Colonic mucosa (tissue), 4 donors: ENCODE measurements at regions not wholly inside any gene's neighbourhood (a gene's known extent, or its start where the extent isn't known, plus 50 kb on each side); places are given as distances from the start of the nearest gene placed in this dataset.

Experiments
- DNase-seq: peaks from one replicate; pipeline ENCODE4 v3.0.0-alpha.2; 2020
- H3K27ac ChIP-seq: fragments of 200-600 bp; one replicate; pipeline ENCODE4 v1.8.0; 2021
- H3K27me3 ChIP-seq: fragments of 200-600 bp; one replicate; pipeline ENCODE4 v1.8.0; 2021
- H3K36me3 ChIP-seq: fragments of 200-600 bp; one replicate; pipeline ENCODE4 v1.8.0; 2021
- H3K4me1 ChIP-seq: fragments of 200-600 bp; one replicate; pipeline ENCODE4 v1.8.0; 2021; ENCODE audit warnings: mild to moderate bottlenecking
- H3K4me3 ChIP-seq: fragments of 200-600 bp; one replicate; pipeline ENCODE4 v1.8.0; 2021
- H3K9ac ChIP-seq, 2 donors: one replicate each; pipeline ENCODE4 v1.7.0; 2013; ENCODE audit warnings: control low read depth in 2 of 2, low read depth in 2 of 2, low read length in 2 of 2
- H3K9me3 ChIP-seq: fragments of 200-600 bp; one replicate; pipeline ENCODE4 v1.8.0; 2021
- intact Hi-C: fragments of 100-400 bp; cut with DNase I; formaldehyde crosslinking; loops from one replicate; pipeline ENCODE4 v1.14.1; 2022
- TF ChIP-seq, protein P1 (sequence below): fragments of 200-600 bp; IDR thresholded peaks from one replicate; pipeline ENCODE4 v1.8.0; 2022; ENCODE audit warnings: antibody characterized with exemption, mild to moderate bottlenecking
- donor health status: healthy.
- donor health status: DM: no; HTN: no; CAD: no.
- donor health status: DM: no; HTN: no; CAD: no.

GRCh38 chr19:29311191-29311790 is 98.3 kb upstream of the UQCRFS1 start:
- no peaks in the 10 kb centered on the region for H3K27me3 ChIP-seq
- TF ChIP-seq, protein P1, sequence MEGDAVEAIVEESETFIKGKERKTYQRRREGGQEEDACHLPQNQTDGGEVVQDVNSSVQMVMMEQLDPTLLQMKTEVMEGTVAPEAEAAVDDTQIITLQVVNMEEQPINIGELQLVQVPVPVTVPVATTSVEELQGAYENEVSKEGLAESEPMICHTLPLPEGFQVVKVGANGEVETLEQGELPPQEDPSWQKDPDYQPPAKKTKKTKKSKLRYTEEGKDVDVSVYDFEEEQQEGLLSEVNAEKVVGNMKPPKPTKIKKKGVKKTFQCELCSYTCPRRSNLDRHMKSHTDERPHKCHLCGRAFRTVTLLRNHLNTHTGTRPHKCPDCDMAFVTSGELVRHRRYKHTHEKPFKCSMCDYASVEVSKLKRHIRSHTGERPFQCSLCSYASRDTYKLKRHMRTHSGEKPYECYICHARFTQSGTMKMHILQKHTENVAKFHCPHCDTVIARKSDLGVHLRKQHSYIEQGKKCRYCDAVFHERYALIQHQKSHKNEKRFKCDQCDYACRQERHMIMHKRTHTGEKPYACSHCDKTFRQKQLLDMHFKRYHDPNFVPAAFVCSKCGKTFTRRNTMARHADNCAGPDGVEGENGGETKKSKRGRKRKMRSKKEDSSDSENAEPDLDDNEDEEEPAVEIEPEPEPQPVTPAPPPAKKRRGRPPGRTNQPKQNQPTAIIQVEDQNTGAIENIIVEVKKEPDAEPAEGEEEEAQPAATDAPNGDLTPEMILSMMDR = no peak
- no peaks in the 10 kb centered on the region for H3K36me3 ChIP-seq
- no peaks in the 10 kb centered on the region for H3K4me1 ChIP-seq
- H3K9ac ChIP-seq = no peak overlapping the region
- H3K9me3 ChIP-seq = no peaks in the 10 kb centered on the region
- no peak for DNase-seq
- intact Hi-C loops = no loop called here
- H3K4me3 ChIP-seq = no peak overlapping the region
- H3K27ac ChIP-seq = no peak overlapping the region

DNA sequence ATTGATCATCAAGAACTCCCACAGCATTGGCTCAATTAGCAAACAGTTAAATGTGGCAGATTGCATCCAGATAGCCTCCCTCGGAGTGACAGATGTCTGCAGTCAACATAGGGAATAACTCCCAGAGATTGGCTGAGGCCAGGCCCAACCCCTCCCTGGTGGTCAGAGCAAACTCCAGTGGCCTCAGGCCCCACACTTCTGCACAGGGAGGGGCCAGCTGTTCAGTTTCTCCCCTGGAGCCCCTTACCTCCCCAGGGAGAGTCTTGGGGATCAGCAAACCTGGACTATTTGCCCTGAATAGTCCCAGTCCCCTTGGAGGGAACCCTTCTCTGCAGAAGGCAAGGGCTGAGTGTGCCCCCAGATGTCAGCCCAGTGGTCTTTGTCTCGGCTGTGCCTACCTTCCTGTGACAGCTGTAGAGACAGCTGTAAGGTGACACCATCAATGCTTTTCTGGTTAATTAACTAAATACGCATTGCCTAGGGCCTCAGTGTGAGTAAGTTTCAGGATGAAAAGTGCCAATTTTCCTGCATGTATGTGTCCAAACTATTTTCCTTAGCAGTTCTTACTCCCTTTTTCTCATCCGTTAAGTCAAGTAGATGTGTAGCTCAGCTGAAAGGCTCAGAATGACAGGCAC is 102.7 kb upstream of the UQCRFS1 start:
- Histone ChIP-seq H3K27me3 (no peaks in the 10 kb centered on the region), H3K36me3 (no peaks in the 10 kb centered on the region), H3K4me3 (no peak overlapping the region), H3K9me3 (no peaks in the 10 kb centered on the region), H3K9ac (no peak overlapping the region), H3K4me1 (no peaks in the 10 kb centered on the region), H3K27ac (no peak overlapping the region)
- TF ChIP-seq, protein P1 = no peak
- no peak for DNase-seq
- intact Hi-C loops = no loop called here

GRCh38 chr19:29318581-29318980 is 105.6 kb upstream of the UQCRFS1 start:
- H3K27ac ChIP-seq = no peak overlapping the region
- TF ChIP-seq, protein P1 = no peak
- H3K4me3 ChIP-seq = no peak overlapping the region
- no peaks in the 10 kb centered on the region for H3K9me3 ChIP-seq
- intact Hi-C loops = no loop called here
- H3K4me1 ChIP-seq = no peaks in the 10 kb centered on the region
- H3K36me3 ChIP-seq = no peaks in the 10 kb centered on the region
- no peak for DNase-seq
- no peaks in the 10 kb centered on the region for H3K27me3 ChIP-seq
- H3K9ac ChIP-seq = no peak overlapping the region

DNA sequence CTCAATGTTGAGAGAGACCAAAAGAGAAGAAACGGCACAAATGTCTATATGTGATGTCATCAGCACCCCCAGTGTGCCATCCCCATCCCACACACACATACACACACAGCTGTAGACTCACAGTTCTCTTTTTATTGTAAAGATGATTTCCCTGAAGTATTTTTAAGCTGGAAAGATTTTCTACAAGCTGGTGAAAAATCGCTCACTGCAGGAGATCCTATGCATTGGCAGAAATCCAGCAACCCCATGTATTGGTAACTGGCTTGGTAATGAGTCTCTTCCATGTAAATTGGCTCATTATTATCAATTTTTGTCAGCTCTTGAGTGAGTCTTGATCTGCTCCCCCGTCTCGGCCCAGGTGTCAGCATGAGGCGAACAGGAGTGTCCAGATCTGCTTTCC is 107.1 kb upstream of the UQCRFS1 start:
- Histone ChIP-seq H3K27ac (no peak overlapping the region), H3K9me3 (no peaks in the 10 kb centered on the region), H3K36me3 (no peaks in the 10 kb centered on the region), H3K4me1 (no peaks in the 10 kb centered on the region), H3K27me3 (no peaks in the 10 kb centered on the region), H3K9ac (no peak overlapping the region), H3K4me3 (no peak overlapping the region)
- TF ChIP-seq, protein P1 = no peak
- no peak for DNase-seq
- intact Hi-C loops = no loop called here

DNA sequence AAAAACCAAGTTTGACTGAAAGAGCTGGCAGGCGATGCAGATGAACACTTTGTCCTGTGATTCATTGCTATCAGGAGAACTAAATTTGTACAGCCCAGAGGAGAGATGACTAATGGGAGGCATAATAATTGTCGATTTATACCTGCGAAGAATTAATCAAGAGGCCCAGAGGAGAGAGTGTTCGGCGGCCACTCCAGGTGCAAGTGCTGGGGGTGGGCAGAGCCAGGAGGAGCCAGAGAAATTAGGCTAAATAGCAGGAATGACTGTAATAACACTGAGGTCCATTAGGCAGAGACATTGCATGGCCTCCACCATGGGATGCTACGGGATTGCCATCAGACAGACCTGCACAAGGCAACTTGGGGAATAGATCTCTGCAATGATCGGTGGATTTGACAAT is 107.7 kb upstream of the UQCRFS1 start:
- TF ChIP-seq, protein P1 = no peak
- Histone ChIP-seq H3K36me3 (no peaks in the 10 kb centered on the region), H3K4me1 (no peaks in the 10 kb centered on the region), H3K27me3 (no peaks in the 10 kb centered on the region), H3K9me3 (no peaks in the 10 kb centered on the region), H3K9ac (no peak overlapping the region), H3K27ac (no peak overlapping the region), H3K4me3 (no peak overlapping the region)
- DNase-seq = no peak
- intact Hi-C loops = no loop called here
